Liver (tissue), 8 donors: ENCODE measurements at regions not wholly inside any gene's neighbourhood (a gene's known extent, or its start where the extent isn't known, plus 50 kb on each side); places are given as distances from the start of the nearest gene placed in this dataset.

ENCODE experiments used
- DNase-seq: peaks from one replicate; pipeline ENCODE4 v3.0.0-alpha.2; 2017; ENCODE audit warnings: low spot score
- H3K27ac ChIP-seq, 2 donors: one replicate each; pipeline ENCODE4 v1.7.0; 2013; ENCODE audit warnings: inconsistent platforms in 2 of 2, low read length in 2 of 2, control low read depth in 1 of 2, low read depth in 1 of 2, mild to moderate bottlenecking in 1 of 2
- H3K27me3 ChIP-seq, 4 donors: one replicate each; pipeline versions ENCODE4 v1.6.1 to v1.7.0; 2013; ENCODE audit warnings: low read length in 3 of 4, inconsistent platforms in 1 of 4, mild to moderate bottlenecking in 1 of 4, moderate library complexity in 1 of 4; ENCODE audit not compliant: control insufficient read depth in 4 of 4, insufficient read depth in 4 of 4
- H3K36me3 ChIP-seq, 4 donors: one replicate each; pipeline versions ENCODE4 v1.6.1 to v1.7.0; 2013; ENCODE audit warnings: low read length in 3 of 4, mild to moderate bottlenecking in 3 of 4, low read depth in 1 of 4, moderate library complexity in 1 of 4; ENCODE audit not compliant: control insufficient read depth in 4 of 4, insufficient read depth in 3 of 4
- H3K4me1 ChIP-seq, 4 donors: one replicate each; pipeline versions ENCODE4 v1.6.1 to v1.7.0; 2013; ENCODE audit warnings: low read length in 3 of 4, mild to moderate bottlenecking in 3 of 4, moderate library complexity in 1 of 4; ENCODE audit not compliant: control insufficient read depth in 4 of 4, insufficient read depth in 4 of 4
- H3K4me3 ChIP-seq, 3 donors: one replicate each; pipeline versions ENCODE4 v1.6.1 to v1.7.0; 2013; ENCODE audit warnings: low read length in 3 of 3, control low read depth in 1 of 3, low read depth in 1 of 3, mild to moderate bottlenecking in 1 of 3
- H3K9ac ChIP-seq, 2 donors: one replicate each; pipeline ENCODE4 v1.7.0; 2013; ENCODE audit warnings: low read length in 2 of 2, mild to moderate bottlenecking in 2 of 2, moderate library complexity in 2 of 2, control low read depth in 1 of 2, low read depth in 1 of 2
- H3K9me3 ChIP-seq, 4 donors: one replicate each; pipeline versions ENCODE4 v1.6.1 to v1.7.0; 2013; ENCODE audit warnings: low read length in 3 of 4; ENCODE audit not compliant: control insufficient read depth in 4 of 4
- EGR1 ChIP-seq, 2 donors: IDR thresholded peaks; 2 replicates each; pipeline ENCODE4 v1.6.1; 2016 to 2018; ENCODE audit warnings: antibody characterized with exemption in 2 of 2, low read depth in 2 of 2
- FOXA1 ChIP-seq: IDR thresholded peaks from 2 replicates; pipeline ENCODE4 v1.6.1; 2016; ENCODE audit warnings: antibody characterized with exemption
- FOXA2 ChIP-seq: IDR thresholded peaks from 2 replicates; pipeline ENCODE4 v1.6.1; 2016; ENCODE audit warnings: antibody characterized with exemption
- GABPA ChIP-seq, 2 donors: IDR thresholded peaks in 1 of 2; conservative IDR thresholded peaks in 1 of 2; 2 replicates each; pipeline ENCODE4 v1.6.1; 2016; ENCODE audit warnings: antibody characterized with exemption in 2 of 2, mild to moderate bottlenecking in 1 of 2, moderate library complexity in 1 of 2
- HNF4A ChIP-seq, 2 donors: conservative IDR thresholded peaks; 2 replicates each; pipeline ENCODE4 v1.6.1; 2016; ENCODE audit warnings: antibody characterized with exemption in 2 of 2, mild to moderate bottlenecking in 2 of 2
- HNF4G ChIP-seq: IDR thresholded peaks from 2 replicates; pipeline ENCODE4 v1.6.1; 2016; ENCODE audit warnings: antibody characterized with exemption
- JUND ChIP-seq, 2 donors: IDR thresholded peaks; 2 replicates each; pipeline ENCODE4 v1.6.1; 2016; ENCODE audit warnings: antibody characterized with exemption in 2 of 2
- NR2F2 ChIP-seq: IDR thresholded peaks from 2 replicates; pipeline ENCODE4 v1.6.1; 2016; ENCODE audit warnings: antibody characterized with exemption
- RAD21 ChIP-seq, 2 donors: IDR thresholded peaks; 2 replicates each; pipeline ENCODE4 v1.6.1; 2016; ENCODE audit warnings: antibody characterized with exemption in 2 of 2, mild to moderate bottlenecking in 2 of 2
- SP1 ChIP-seq: IDR thresholded peaks from 2 replicates; pipeline ENCODE4 v1.6.1; 2018; ENCODE audit warnings: antibody characterized with exemption, mild to moderate bottlenecking
- TAF1 ChIP-seq: conservative IDR thresholded peaks from 2 replicates; pipeline ENCODE4 v1.6.1; 2016; ENCODE audit warnings: antibody characterized with exemption, mild to moderate bottlenecking
- YY1 ChIP-seq: IDR thresholded peaks from 2 replicates; pipeline ENCODE4 v1.6.1; 2016; ENCODE audit warnings: antibody characterized with exemption, mild to moderate bottlenecking
- WGBS: extraction: QIAGEN DNeasy Blood & Tissue Kit; methylation state at CpG from one replicate; pipeline ENCODE4 v1.1.7; 2013; 5-methylcytosine and 5-hydroxymethylcytosine counted together
- TF ChIP-seq, protein P1 (sequence below): IDR thresholded peaks from 2 replicates; pipeline ENCODE4 v1.6.1; 2016; ENCODE audit warnings: antibody characterized with exemption
- TF ChIP-seq, protein P2 (sequence below): IDR thresholded peaks from 2 replicates; pipeline ENCODE4 v1.6.1; 2016; ENCODE audit warnings: antibody characterized with exemption, mild to moderate bottlenecking
- TF ChIP-seq, protein P3 (sequence below): IDR thresholded peaks from 2 replicates; pipeline ENCODE4 v1.6.1; 2016; ENCODE audit warnings: antibody characterized with exemption
- TF ChIP-seq, protein P4 (sequence below): IDR thresholded peaks from 2 replicates; pipeline ENCODE4 v1.6.1; 2016; ENCODE audit warnings: antibody characterized with exemption
- TF ChIP-seq, protein P5 (sequence below): fragments of 150-350 bp; IDR thresholded peaks from 2 replicates; pipeline ENCODE4 v1.5.1; 2017; ENCODE audit warnings: improper control_type of control experiment, low read depth, low read length; ENCODE audit not compliant: missing input control
- donor health status: healthy.
- donor health status: healthy.
- donor health status: healthy.
- donor health status: healthy.
- donor health status: healthy.

DNA sequence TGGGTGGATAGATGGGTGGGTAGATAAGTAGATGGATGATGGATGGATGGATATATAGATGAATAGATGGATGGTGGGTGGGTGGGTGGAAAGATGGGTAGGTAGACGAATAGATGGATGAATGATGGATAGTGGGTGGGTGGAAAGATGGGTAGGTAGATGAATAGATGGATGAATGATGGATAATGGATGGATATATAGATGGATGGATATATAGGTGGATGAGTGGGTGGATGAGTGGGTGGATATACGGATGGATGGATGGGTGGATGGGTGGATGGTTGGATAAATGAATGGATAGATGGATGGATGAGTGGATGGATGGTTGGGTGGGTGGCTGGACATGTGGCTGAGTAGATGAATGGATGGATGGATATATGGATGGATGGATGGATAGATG, 53.1 kb upstream of the THY1 start:
- no peak for TF ChIP-seq JUND (IDR thresholded peaks at IDR 0.05)
- no peak for TF ChIP-seq FOXA1
- no peak for TF ChIP-seq YY1
- TF ChIP-seq, protein P1, sequence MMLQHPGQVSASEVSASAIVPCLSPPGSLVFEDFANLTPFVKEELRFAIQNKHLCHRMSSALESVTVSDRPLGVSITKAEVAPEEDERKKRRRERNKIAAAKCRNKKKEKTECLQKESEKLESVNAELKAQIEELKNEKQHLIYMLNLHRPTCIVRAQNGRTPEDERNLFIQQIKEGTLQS = no peak
- TF ChIP-seq EGR1 (IDR thresholded peaks at IDR 0.05; ENCODE audit: low read depth in 2 of 2) = no peak
- TF ChIP-seq HNF4G = no peak
- TF ChIP-seq GABPA (IDR thresholded peaks at IDR 0.05 in 1 of 2, conservative IDR thresholded peaks at IDR 0.05 in 1 of 2) = no peak
- TF ChIP-seq, protein P2, sequence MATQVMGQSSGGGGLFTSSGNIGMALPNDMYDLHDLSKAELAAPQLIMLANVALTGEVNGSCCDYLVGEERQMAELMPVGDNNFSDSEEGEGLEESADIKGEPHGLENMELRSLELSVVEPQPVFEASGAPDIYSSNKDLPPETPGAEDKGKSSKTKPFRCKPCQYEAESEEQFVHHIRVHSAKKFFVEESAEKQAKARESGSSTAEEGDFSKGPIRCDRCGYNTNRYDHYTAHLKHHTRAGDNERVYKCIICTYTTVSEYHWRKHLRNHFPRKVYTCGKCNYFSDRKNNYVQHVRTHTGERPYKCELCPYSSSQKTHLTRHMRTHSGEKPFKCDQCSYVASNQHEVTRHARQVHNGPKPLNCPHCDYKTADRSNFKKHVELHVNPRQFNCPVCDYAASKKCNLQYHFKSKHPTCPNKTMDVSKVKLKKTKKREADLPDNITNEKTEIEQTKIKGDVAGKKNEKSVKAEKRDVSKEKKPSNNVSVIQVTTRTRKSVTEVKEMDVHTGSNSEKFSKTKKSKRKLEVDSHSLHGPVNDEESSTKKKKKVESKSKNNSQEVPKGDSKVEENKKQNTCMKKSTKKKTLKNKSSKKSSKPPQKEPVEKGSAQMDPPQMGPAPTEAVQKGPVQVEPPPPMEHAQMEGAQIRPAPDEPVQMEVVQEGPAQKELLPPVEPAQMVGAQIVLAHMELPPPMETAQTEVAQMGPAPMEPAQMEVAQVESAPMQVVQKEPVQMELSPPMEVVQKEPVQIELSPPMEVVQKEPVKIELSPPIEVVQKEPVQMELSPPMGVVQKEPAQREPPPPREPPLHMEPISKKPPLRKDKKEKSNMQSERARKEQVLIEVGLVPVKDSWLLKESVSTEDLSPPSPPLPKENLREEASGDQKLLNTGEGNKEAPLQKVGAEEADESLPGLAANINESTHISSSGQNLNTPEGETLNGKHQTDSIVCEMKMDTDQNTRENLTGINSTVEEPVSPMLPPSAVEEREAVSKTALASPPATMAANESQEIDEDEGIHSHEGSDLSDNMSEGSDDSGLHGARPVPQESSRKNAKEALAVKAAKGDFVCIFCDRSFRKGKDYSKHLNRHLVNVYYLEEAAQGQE = no peak
- TF ChIP-seq, protein P3, sequence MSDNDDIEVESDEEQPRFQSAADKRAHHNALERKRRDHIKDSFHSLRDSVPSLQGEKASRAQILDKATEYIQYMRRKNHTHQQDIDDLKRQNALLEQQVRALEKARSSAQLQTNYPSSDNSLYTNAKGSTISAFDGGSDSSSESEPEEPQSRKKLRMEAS = no peak
- TF ChIP-seq NR2F2 = no peak
- TF ChIP-seq FOXA2 = no peak
- no peak for TF ChIP-seq SP1
- TF ChIP-seq, protein P4, sequence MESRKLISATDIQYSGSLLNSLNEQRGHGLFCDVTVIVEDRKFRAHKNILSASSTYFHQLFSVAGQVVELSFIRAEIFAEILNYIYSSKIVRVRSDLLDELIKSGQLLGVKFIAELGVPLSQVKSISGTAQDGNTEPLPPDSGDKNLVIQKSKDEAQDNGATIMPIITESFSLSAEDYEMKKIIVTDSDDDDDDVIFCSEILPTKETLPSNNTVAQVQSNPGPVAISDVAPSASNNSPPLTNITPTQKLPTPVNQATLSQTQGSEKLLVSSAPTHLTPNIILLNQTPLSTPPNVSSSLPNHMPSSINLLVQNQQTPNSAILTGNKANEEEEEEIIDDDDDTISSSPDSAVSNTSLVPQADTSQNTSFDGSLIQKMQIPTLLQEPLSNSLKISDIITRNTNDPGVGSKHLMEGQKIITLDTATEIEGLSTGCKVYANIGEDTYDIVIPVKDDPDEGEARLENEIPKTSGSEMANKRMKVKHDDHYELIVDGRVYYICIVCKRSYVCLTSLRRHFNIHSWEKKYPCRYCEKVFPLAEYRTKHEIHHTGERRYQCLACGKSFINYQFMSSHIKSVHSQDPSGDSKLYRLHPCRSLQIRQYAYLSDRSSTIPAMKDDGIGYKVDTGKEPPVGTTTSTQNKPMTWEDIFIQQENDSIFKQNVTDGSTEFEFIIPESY = no peak
- no peak for TF ChIP-seq TAF1
- TF ChIP-seq HNF4A (conservative IDR thresholded peaks at IDR 0.05) = no peak
- TF ChIP-seq, protein P5, sequence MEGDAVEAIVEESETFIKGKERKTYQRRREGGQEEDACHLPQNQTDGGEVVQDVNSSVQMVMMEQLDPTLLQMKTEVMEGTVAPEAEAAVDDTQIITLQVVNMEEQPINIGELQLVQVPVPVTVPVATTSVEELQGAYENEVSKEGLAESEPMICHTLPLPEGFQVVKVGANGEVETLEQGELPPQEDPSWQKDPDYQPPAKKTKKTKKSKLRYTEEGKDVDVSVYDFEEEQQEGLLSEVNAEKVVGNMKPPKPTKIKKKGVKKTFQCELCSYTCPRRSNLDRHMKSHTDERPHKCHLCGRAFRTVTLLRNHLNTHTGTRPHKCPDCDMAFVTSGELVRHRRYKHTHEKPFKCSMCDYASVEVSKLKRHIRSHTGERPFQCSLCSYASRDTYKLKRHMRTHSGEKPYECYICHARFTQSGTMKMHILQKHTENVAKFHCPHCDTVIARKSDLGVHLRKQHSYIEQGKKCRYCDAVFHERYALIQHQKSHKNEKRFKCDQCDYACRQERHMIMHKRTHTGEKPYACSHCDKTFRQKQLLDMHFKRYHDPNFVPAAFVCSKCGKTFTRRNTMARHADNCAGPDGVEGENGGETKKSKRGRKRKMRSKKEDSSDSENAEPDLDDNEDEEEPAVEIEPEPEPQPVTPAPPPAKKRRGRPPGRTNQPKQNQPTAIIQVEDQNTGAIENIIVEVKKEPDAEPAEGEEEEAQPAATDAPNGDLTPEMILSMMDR = no peak
- no peak for TF ChIP-seq RAD21 (IDR thresholded peaks at IDR 0.05)
- Histone ChIP-seq H3K4me3 (no peak overlapping the region), H3K9ac (no peak overlapping the region), H3K9me3 (no peaks in the 10 kb centered on the region), H3K4me1 (peaks cover 1 to 19% (median 13%) of the 10 kb centered on the region in 4 donors), H3K36me3 (no peaks in the 10 kb centered on the region), H3K27ac (no peak overlapping the region), H3K27me3 (no peaks in the 10 kb centered on the region)
- 88% methylated on average over 2 of the region's 2 CpGs for WGBS
- DNase-seq = peak; percentile 4
